HEK293T (cell line): ENCODE measurements at regions not wholly inside any gene's neighbourhood (a gene's known extent, or its start where the extent isn't known, plus 50 kb on each side); places are given as distances from the start of the nearest gene placed in this dataset.
A peak's percentile ranks its signal among the peaks of the same experiment; 100 is the strongest.

Experiments
- CTCF ChIA-PET: fragments of 350-600 bp; formaldehyde crosslinking; extraction: SDS; loops from one replicate; lab custom pipeline; 2021; ENCODE audit warnings: antibody characterized with exemption, inconsistent platforms; lab: Yijun Ruan, JAX
- POLR2A ChIA-PET: fragments of 350-600 bp; formaldehyde crosslinking; extraction: SDS; loops from one replicate; lab custom pipeline; 2020; ENCODE audit warnings: antibody characterized with exemption, inconsistent platforms; lab: Yijun Ruan, JAX
- DNase-seq: peaks from one replicate; pipeline ENCODE4 v3.0.0; 2012; ENCODE audit warnings: mixed read lengths; ENCODE audit errors: extremely low spot score
- ARNT ChIP-seq: fragments of 450-650 bp; IDR thresholded peaks from 2 replicates; pipeline ENCODE4 v1.6.1; 2017; ENCODE audit warnings: mild to moderate bottlenecking
- BHLHE40 ChIP-seq: fragments of 450-650 bp; IDR thresholded peaks from 2 replicates; pipeline ENCODE4 v1.6.1; 2016; ENCODE audit warnings: mild to moderate bottlenecking, moderate library complexity, borderline replicate concordance
- CTBP1 ChIP-seq: fragments of 450-650 bp; IDR thresholded peaks from 2 replicates; pipeline ENCODE4 v1.6.1; 2016; ENCODE audit warnings: borderline replicate concordance
- ELF4 ChIP-seq: fragments of 450-650 bp; IDR thresholded peaks from 2 replicates; pipeline ENCODE4 v1.6.1; 2017; ENCODE audit warnings: antibody characterized with exemption
- FOXA1 ChIP-seq: fragments of 450-650 bp; IDR thresholded peaks from 2 replicates; pipeline ENCODE4 v1.6.1; 2016; ENCODE audit warnings: mild to moderate bottlenecking
- FOXK2 ChIP-seq: fragments of 450-650 bp; IDR thresholded peaks from 2 replicates; pipeline ENCODE4 v1.6.1; 2016; ENCODE audit warnings: mild to moderate bottlenecking
- FOXM1 ChIP-seq: fragments of 450-650 bp; IDR thresholded peaks from 2 replicates; pipeline ENCODE4 v1.6.1; 2017; ENCODE audit warnings: mild to moderate bottlenecking, borderline replicate concordance
- HDGF ChIP-seq: fragments of 450-650 bp; IDR thresholded peaks from 2 replicates; pipeline ENCODE4 v1.6.1; 2017; ENCODE audit warnings: antibody characterized with exemption, borderline replicate concordance
- L3MBTL2 ChIP-seq: fragments of 450-650 bp; conservative IDR thresholded peaks from 2 replicates; pipeline ENCODE4 v1.6.1; 2016; ENCODE audit warnings: mild to moderate bottlenecking
- LEF1 ChIP-seq: fragments of 450-650 bp; IDR thresholded peaks from 2 replicates; pipeline ENCODE4 v1.6.1; 2017; ENCODE audit warnings: mild to moderate bottlenecking, borderline replicate concordance
- NFRKB ChIP-seq: fragments of 450-650 bp; IDR thresholded peaks from 2 replicates; pipeline ENCODE4 v1.6.1; 2016; ENCODE audit warnings: mild to moderate bottlenecking, moderate library complexity
- PKNOX1 ChIP-seq: fragments of 450-650 bp; IDR thresholded peaks from 2 replicates; pipeline ENCODE4 v1.6.1; 2016
- SP1 ChIP-seq: fragments of 450-650 bp; IDR thresholded peaks from 2 replicates; pipeline ENCODE4 v1.6.1; 2017
- SUZ12 ChIP-seq: fragments of 450-650 bp; IDR thresholded peaks from 2 replicates; pipeline ENCODE4 v1.6.1; 2016; ENCODE audit warnings: mild to moderate bottlenecking
- TARDBP ChIP-seq: fragments of 450-650 bp; IDR thresholded peaks from 2 replicates; pipeline ENCODE4 v1.6.1; 2016
- ZNF384 ChIP-seq: fragments of 450-650 bp; IDR thresholded peaks from 2 replicates; pipeline ENCODE4 v1.6.1; 2016

- ChIA-PET CTCF (no interaction called here), POLR2A (no interaction called here)
- no peak for TF ChIP-seq LEF1
- no peak for TF ChIP-seq FOXK2
- TF ChIP-seq SUZ12 = no peak
- TF ChIP-seq ELF4 = no peak
- TF ChIP-seq SP1 = no peak
- TF ChIP-seq FOXA1 = no peak
- TF ChIP-seq ZNF384 = no peak
- TF ChIP-seq PKNOX1 = no peak
- TF ChIP-seq TARDBP = no peak
- no peak for TF ChIP-seq NFRKB
- no peak for TF ChIP-seq HDGF
- no peak for TF ChIP-seq CTBP1
- TF ChIP-seq ARNT = no peak
Observed at GRCh38 chr11:95443386-95443785, 212.4 kb upstream of the SESN3 start.

GRCh38 chr11:95442531-95443050, 211.6 kb upstream of the SESN3 start:
- TF ChIP-seq PKNOX1 (no peak), FOXM1 (no peak), ELF4 (no peak)
- ChIA-PET CTCF (no interaction called here), POLR2A (no interaction called here)
- DNase-seq = no peak

More at GRCh38 chr11:95443386-95443785, 212.4 kb upstream of the SESN3 start:
- no peak for DNase-seq

GRCh38 chr11:95435628-95436353, 204.8 kb upstream of the SESN3 start:
- no peak for DNase-seq
- CTCF ChIA-PET = no interaction called here
- no peak for TF ChIP-seq ZNF384
- no peak for TF ChIP-seq ARNT
- no peak for TF ChIP-seq NFRKB
- no peak for TF ChIP-seq FOXK2
- POLR2A ChIA-PET = no interaction called here

- POLR2A ChIA-PET = no interaction called here
- TF ChIP-seq ZNF384 (no peak), FOXA1 (no peak), FOXK2 (no peak), CTBP1 (no peak), SUZ12 (no peak), BHLHE40 (no peak), HDGF (no peak), LEF1 (no peak), FOXM1 (no peak)
- CTCF ChIA-PET = no interaction called here
- no peak for DNase-seq
Observed at GRCh38 chr11:95435192-95435591, 204.2 kb upstream of the SESN3 start.

- DNase-seq = no peak
- POLR2A ChIA-PET = interaction anchor here (0.7 kb wide), 1 partner anchor 12 kb away, joined by 3 read pairs; no protein-coding TSS in a partner anchor
- CTCF ChIA-PET = interaction anchor here (0.6 kb wide), 1 partner anchor 39 kb away, joined by 3 read pairs; no protein-coding TSS in a partner anchor
- TF ChIP-seq L3MBTL2 (peak; percentile 61), TARDBP (no peak), PKNOX1 (no peak), HDGF (no peak)
Observed at GRCh38 chr11:95434489-95435057, 203.6 kb upstream of the SESN3 start.

- no peak for DNase-seq
- ChIA-PET CTCF (interaction anchor here (0.6 kb wide), 1 partner anchor 40 kb away, joined by 3 read pairs; no protein-coding TSS in a partner anchor), POLR2A (interaction anchor here (0.7 kb wide), 1 partner anchor 12 kb away, joined by 3 read pairs; no protein-coding TSS in a partner anchor)
- TF ChIP-seq HDGF (no peak), TARDBP (no peak), ELF4 (no peak), SP1 (no peak), L3MBTL2 (no peak), LEF1 (no peak), SUZ12 (no peak), FOXA1 (no peak), ZNF384 (no peak), CTBP1 (no peak), ARNT (no peak), FOXM1 (no peak), PKNOX1 (no peak), BHLHE40 (no peak), FOXK2 (no peak), NFRKB (no peak)
Observed at GRCh38 chr11:95434009-95434408, 203.0 kb upstream of the SESN3 start.
